DND-41 (cell line): ENCODE measurements at regions not wholly inside any gene's neighbourhood (a gene's known extent, or its start where the extent isn't known, plus 50 kb on each side); places are given as distances from the start of the nearest gene placed in this dataset.

Source experiments
- EZH2 ChIP-seq: IDR thresholded peaks from 3 replicates; pipeline ENCODE4 v1.6.1; 2012; ENCODE audit warnings: borderline replicate concordance, low read depth, mild to moderate bottlenecking, moderate library complexity, low read length, inconsistent platforms; ENCODE audit not compliant: severe bottlenecking
- TF ChIP-seq, protein P1 (sequence below): IDR thresholded peaks from 2 replicates; pipeline ENCODE4 v1.5.1; 2012; ENCODE audit warnings: borderline replicate concordance, low read length, moderate library complexity, mild to moderate bottlenecking; ENCODE audit not compliant: poor library complexity, severe bottlenecking; ENCODE audit errors: extremely low read depth

- TF ChIP-seq, protein P1, sequence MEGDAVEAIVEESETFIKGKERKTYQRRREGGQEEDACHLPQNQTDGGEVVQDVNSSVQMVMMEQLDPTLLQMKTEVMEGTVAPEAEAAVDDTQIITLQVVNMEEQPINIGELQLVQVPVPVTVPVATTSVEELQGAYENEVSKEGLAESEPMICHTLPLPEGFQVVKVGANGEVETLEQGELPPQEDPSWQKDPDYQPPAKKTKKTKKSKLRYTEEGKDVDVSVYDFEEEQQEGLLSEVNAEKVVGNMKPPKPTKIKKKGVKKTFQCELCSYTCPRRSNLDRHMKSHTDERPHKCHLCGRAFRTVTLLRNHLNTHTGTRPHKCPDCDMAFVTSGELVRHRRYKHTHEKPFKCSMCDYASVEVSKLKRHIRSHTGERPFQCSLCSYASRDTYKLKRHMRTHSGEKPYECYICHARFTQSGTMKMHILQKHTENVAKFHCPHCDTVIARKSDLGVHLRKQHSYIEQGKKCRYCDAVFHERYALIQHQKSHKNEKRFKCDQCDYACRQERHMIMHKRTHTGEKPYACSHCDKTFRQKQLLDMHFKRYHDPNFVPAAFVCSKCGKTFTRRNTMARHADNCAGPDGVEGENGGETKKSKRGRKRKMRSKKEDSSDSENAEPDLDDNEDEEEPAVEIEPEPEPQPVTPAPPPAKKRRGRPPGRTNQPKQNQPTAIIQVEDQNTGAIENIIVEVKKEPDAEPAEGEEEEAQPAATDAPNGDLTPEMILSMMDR: no peak
- no peak for TF ChIP-seq EZH2
Observed at GRCh38 chr18:67043276-67043675, 439.4 kb upstream of the CDH19 start.
